HG03039 (cell line): ENCODE measurements at regions not wholly inside any gene's neighbourhood (a gene's known extent, or its start where the extent isn't known, plus 50 kb on each side); places are given as distances from the start of the nearest gene placed in this dataset.

Experiments used
- ATAC-seq: cut with Tn5 transposase; IDR thresholded peaks from one replicate; pipeline ENCODE4 v1.9.1; 2021; ENCODE audit warnings: mild to moderate bottlenecking, moderate library complexity; ENCODE audit not compliant: unreplicated experiment

GRCh38 chr2:21658907-21659477, 535.2 kb downstream of the TDRD15 start:
- ATAC-seq, result no peak

- no peak for ATAC-seq
These were observed 540.3 kb downstream of the TDRD15 start for GRCh38 chr2:21664083-21664482.

GRCh38 chr2:21667638-21668037, 543.9 kb downstream of the TDRD15 start:
- no peak for ATAC-seq

GRCh38 chr2:21668078-21668710, 544.4 kb downstream of the TDRD15 start:
- no peak for ATAC-seq

GRCh38 chr2:21676041-21676440, 552.3 kb downstream of the TDRD15 start:
- no peak for ATAC-seq

- ATAC-seq, result no peak
These were observed 552.9 kb downstream of the TDRD15 start for GRCh38 chr2:21676676-21677075.

GRCh38 chr2:21683838-21684237, 560.1 kb downstream of the TDRD15 start:
- no peak for ATAC-seq

GRCh38 chr2:21687589-21687988, 563.8 kb downstream of the TDRD15 start:
- ATAC-seq, result no peak

- ATAC-seq, result no peak
These were observed 566.2 kb downstream of the TDRD15 start for GRCh38 chr2:21690005-21690404.

GRCh38 chr2:21693081-21693480, 569.3 kb downstream of the TDRD15 start:
- no peak for ATAC-seq

GRCh38 chr2:21694079-21694878, 570.5 kb downstream of the TDRD15 start:
- ATAC-seq, result no peak

- ATAC-seq, result no peak
These were observed 573.1 kb downstream of the TDRD15 start for GRCh38 chr2:21696900-21697299.

GRCh38 chr2:21700644-21701043, 576.9 kb downstream of the TDRD15 start:
- ATAC-seq, result no peak

- no peak for ATAC-seq
These were observed 586.3 kb downstream of the TDRD15 start for GRCh38 chr2:21710031-21710430.

GRCh38 chr2:21710496-21710895, 586.7 kb downstream of the TDRD15 start:
- ATAC-seq, result no peak

- no peak for ATAC-seq
These were observed 592.1 kb downstream of the TDRD15 start for GRCh38 chr2:21715887-21716286.

- no peak for ATAC-seq
These were observed 603.3 kb downstream of the TDRD15 start for GRCh38 chr2:21727101-21727500.

- ATAC-seq, result no peak
These were observed 604.4 kb downstream of the TDRD15 start for GRCh38 chr2:21728133-21728532.

GRCh38 chr2:21730141-21730540, 606.4 kb downstream of the TDRD15 start:
- no peak for ATAC-seq

- no peak for ATAC-seq
These were observed 616.7 kb downstream of the TDRD15 start for GRCh38 chr2:21740484-21740883.

GRCh38 chr2:21746499-21746898, 622.7 kb downstream of the TDRD15 start:
- ATAC-seq, result no peak

- ATAC-seq, result no peak
These were observed 624.7 kb downstream of the TDRD15 start for GRCh38 chr2:21748501-21748900.
